PC-9 (cell line): ENCODE measurements at regions not wholly inside any gene's neighbourhood (a gene's known extent, or its start where the extent isn't known, plus 50 kb on each side); places are given as distances from the start of the nearest gene placed in this dataset.

Experiments
- BruUV-seq: library from RNA; stranded (reverse); fragments of 400-500 nt; replicated peaks from 2 replicates; lab custom pipeline; 2021; lab: Mats Ljungman, UMichigan
- CTCF ChIA-PET: fragments of 300-600 bp; sonication (Branson Sonifier 250); formaldehyde crosslinking; loops from one replicate; lab custom pipeline; 2022; ENCODE audit warnings: antibody characterized with exemption; lab: Charles Lee
- POLR2A ChIA-PET: fragments of 300-600 bp; sonication (Branson Sonifier 250); formaldehyde crosslinking; loops from one replicate; lab custom pipeline; 2022; ENCODE audit warnings: antibody characterized with exemption; ENCODE audit not compliant: unreplicated experiment; lab: Charles Lee
- DNase-seq, 2 experiments: peaks; one replicate each; pipeline versions ENCODE4 v3.0.0 to v3.0.0-alpha.2; 2015 to 2022; ENCODE audit warnings: mixed read lengths in 1 of 2
- H2AFZ ChIP-seq: fragments of 200-600 bp; sonication (generic); 2 replicates; pipeline ENCODE4 v1.8.1; 2017; ENCODE audit warnings: antibody characterized with exemption
- H3F3A ChIP-seq: fragments of 200-600 bp; sonication (generic); 2 replicates; pipeline ENCODE4 v1.8.1; 2017; ENCODE audit warnings: antibody characterized with exemption, mild to moderate bottlenecking, low read depth; ENCODE audit not compliant: insufficient read depth
- H3K27ac ChIP-seq: fragments of 200-600 bp; sonication (generic); 2 replicates; pipeline ENCODE4 v1.6.1; 2016; ENCODE audit warnings: mixed run types
- H3K27me3 ChIP-seq: fragments of 200-600 bp; sonication (generic); 2 replicates; pipeline ENCODE4 v1.6.1; 2016; ENCODE audit warnings: low read depth, mixed run types; ENCODE audit not compliant: insufficient read depth
- H3K36me3 ChIP-seq: fragments of 200-600 bp; sonication (generic); 2 replicates; pipeline ENCODE4 v1.6.1; 2016; ENCODE audit warnings: low read depth, mixed run types
- H3K4me1 ChIP-seq: fragments of 200-600 bp; sonication (generic); replicated peaks from 2 replicates; pipeline ENCODE4 v1.6.1; 2016; ENCODE audit warnings: mixed run types; ENCODE audit not compliant: insufficient read depth
- H3K4me2 ChIP-seq: fragments of 200-600 bp; sonication (generic); 2 replicates; pipeline ENCODE4 v1.6.1; 2017; ENCODE audit warnings: mixed run types
- H3K4me3 ChIP-seq: fragments of 200-600 bp; sonication (generic); 2 replicates; pipeline ENCODE4 v1.6.1; 2016; ENCODE audit warnings: mixed run types
- H3K79me2 ChIP-seq: fragments of 200-600 bp; sonication (generic); 2 replicates; pipeline ENCODE4 v1.6.1; 2017; ENCODE audit warnings: low read depth, mixed run types
- H3K9me2 ChIP-seq: fragments of 200-600 bp; sonication (generic); 2 replicates; pipeline ENCODE4 v1.8.1; 2017; ENCODE audit warnings: mild to moderate bottlenecking; ENCODE audit not compliant: insufficient read depth
- H3K9me3 ChIP-seq: fragments of 200-600 bp; sonication (generic); 2 replicates; pipeline ENCODE4 v1.8.1; 2016; ENCODE audit warnings: low read depth; ENCODE audit not compliant: insufficient read depth
- H4K20me1 ChIP-seq: fragments of 200-600 bp; sonication (generic); 2 replicates; pipeline ENCODE4 v1.8.1; 2017; ENCODE audit not compliant: insufficient read depth
- EZH2 ChIP-seq: fragments of 200-600 bp; sonication (generic); IDR thresholded peaks from 2 replicates; pipeline ENCODE4 v1.8.0; 2017; ENCODE audit warnings: antibody characterized with exemption, low read depth
- intact Hi-C: fragments of 100-400 bp; cut with micrococcal nuclease; formaldehyde crosslinking; loops from one replicate; pipeline ENCODE4 v1.10.0; 2022; ENCODE audit not compliant: unreplicated experiment
- TF ChIP-seq, protein P1 (sequence below): fragments of 200-600 bp; sonication (generic); conservative IDR thresholded peaks from 2 replicates; pipeline ENCODE4 v1.6.1; 2017; ENCODE audit warnings: mixed run types, antibody characterized with exemption, mild to moderate bottlenecking, moderate library complexity

DNA sequence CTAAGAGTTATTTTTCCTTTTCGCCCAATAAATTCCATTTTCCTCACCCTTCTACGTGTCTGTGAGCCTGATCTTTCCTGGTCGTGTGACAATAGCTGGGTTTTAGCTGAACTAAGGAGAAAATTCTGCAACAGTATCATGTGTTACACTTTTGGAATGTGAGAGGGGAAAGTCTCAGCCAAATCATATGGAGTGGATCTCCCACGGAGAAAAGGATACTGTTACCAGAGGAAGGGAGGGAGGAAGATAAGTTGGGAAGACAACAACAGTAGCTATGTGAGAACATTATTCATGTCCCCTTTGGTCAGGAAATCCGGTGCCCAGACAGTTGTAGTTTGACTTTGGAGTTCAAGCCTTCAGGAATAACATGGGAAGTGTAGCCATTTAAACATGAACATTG is 584.0 kb upstream of the RAG2 start:
- CTCF ChIA-PET: no interaction called here
- no TSS peak for BruUV-seq
- no peak overlapping the region for H3K4me3 ChIP-seq
- no peaks in the 10 kb centered on the region for H3K9me3 ChIP-seq
- no peaks in the 10 kb centered on the region for H3F3A ChIP-seq
- no peaks in the 10 kb centered on the region for H3K27me3 ChIP-seq
- intact Hi-C loops: no loop called here
- TF ChIP-seq, protein P1, sequence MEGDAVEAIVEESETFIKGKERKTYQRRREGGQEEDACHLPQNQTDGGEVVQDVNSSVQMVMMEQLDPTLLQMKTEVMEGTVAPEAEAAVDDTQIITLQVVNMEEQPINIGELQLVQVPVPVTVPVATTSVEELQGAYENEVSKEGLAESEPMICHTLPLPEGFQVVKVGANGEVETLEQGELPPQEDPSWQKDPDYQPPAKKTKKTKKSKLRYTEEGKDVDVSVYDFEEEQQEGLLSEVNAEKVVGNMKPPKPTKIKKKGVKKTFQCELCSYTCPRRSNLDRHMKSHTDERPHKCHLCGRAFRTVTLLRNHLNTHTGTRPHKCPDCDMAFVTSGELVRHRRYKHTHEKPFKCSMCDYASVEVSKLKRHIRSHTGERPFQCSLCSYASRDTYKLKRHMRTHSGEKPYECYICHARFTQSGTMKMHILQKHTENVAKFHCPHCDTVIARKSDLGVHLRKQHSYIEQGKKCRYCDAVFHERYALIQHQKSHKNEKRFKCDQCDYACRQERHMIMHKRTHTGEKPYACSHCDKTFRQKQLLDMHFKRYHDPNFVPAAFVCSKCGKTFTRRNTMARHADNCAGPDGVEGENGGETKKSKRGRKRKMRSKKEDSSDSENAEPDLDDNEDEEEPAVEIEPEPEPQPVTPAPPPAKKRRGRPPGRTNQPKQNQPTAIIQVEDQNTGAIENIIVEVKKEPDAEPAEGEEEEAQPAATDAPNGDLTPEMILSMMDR: no peak
- TF ChIP-seq EZH2: no peak
- no peaks in the 10 kb centered on the region for H4K20me1 ChIP-seq
- H3K9me2 ChIP-seq: no peaks in the 10 kb centered on the region
- no peaks in the 10 kb centered on the region for H3K4me1 ChIP-seq
- no peak overlapping the region for H3K4me2 ChIP-seq
- H3K79me2 ChIP-seq: no peaks in the 10 kb centered on the region
- H2AFZ ChIP-seq: no peak overlapping the region
- H3K36me3 ChIP-seq: no peaks in the 10 kb centered on the region
- no peak for DNase-seq
- no peak overlapping the region for H3K27ac ChIP-seq
- POLR2A ChIA-PET: no interaction called here

DNA sequence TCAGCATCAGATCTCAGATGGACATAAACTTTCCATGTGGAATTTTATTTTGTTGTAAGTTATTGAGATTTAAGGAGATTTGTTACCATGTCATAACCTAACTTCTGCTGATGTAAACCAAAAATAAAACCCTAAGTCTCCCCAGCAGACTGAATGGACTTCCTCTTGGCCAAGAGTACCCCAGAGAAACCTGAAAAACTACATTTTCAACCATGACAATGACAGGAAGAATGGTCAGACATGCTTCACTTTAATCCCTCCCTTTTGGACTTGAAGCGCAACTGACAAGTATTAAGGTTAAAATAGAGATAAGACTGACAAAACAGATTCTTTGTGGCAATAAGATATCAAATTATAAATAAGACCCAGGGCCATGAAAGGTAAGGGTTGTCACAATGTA is 579.7 kb upstream of the RAG2 start:
- Histone ChIP-seq H3K36me3 (no peaks in the 10 kb centered on the region), H3K4me3 (no peak overlapping the region), H3K27ac (no peak overlapping the region), H3K9me2 (no peaks in the 10 kb centered on the region), H4K20me1 (no peaks in the 10 kb centered on the region), H3K27me3 (no peaks in the 10 kb centered on the region), H3K9me3 (no peaks in the 10 kb centered on the region), H3F3A (no peaks in the 10 kb centered on the region), H2AFZ (no peak overlapping the region), H3K79me2 (no peaks in the 10 kb centered on the region), H3K4me2 (no peak overlapping the region), H3K4me1 (no peaks in the 10 kb centered on the region)
- intact Hi-C loops: no loop called here
- TF ChIP-seq, protein P1: no peak
- TF ChIP-seq EZH2: no peak
- no TSS peak for BruUV-seq
- ChIA-PET CTCF (no interaction called here), POLR2A (no interaction called here)
- DNase-seq: no peak

DNA sequence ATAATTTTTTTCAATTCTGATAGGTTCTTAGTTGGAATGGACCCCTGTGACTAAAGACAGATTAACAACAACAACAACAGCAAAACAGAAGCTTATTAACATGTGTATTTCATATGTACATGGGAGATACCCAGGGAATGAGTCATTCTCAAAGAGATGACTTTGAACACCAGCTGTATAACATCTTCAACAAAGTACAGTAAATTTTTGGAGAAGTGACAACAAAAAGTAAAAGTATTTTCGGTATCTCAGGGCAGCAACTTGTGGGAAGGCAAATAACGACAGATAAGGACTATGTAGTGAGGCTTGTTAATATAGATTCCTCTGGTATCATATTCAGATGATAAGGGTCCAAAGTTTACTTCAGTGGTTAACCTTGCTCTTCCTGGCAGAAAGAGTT is 573.4 kb upstream of the RAG2 start:
- Histone ChIP-seq H3K79me2 (no peaks in the 10 kb centered on the region), H3K36me3 (no peaks in the 10 kb centered on the region), H4K20me1 (no peaks in the 10 kb centered on the region), H3K4me3 (no peak overlapping the region), H3K9me2 (no peaks in the 10 kb centered on the region), H3K27me3 (no peaks in the 10 kb centered on the region), H3K4me1 (no peaks in the 10 kb centered on the region), H3K27ac (no peak overlapping the region), H3K4me2 (no peak overlapping the region), H2AFZ (no peak overlapping the region), H3F3A (no peaks in the 10 kb centered on the region), H3K9me3 (no peaks in the 10 kb centered on the region)
- POLR2A ChIA-PET: no interaction called here
- intact Hi-C loops: no loop called here
- BruUV-seq: no TSS peak
- CTCF ChIA-PET: no interaction called here
- no peak for TF ChIP-seq EZH2
- TF ChIP-seq, protein P1: no peak
- no peak for DNase-seq
